IPS-20b (cell line): ENCODE measurements at regions not wholly inside any gene's neighbourhood (a gene's known extent, or its start where the extent isn't known, plus 50 kb on each side); places are given as distances from the start of the nearest gene placed in this dataset.
"Not testable (repeated sequence)": the region's sequence is repeated elsewhere in the genome, so short reads cannot be mapped to it uniquely, and the experiment has no call there.

Source experiments
- H3K27ac ChIP-seq: one replicate; pipeline ENCODE4 v1.5.1; 2013; ENCODE audit warnings: low read length
- H3K27me3 ChIP-seq: 2 replicates; pipeline ENCODE4 v1.6.1; 2013; ENCODE audit warnings: mild to moderate bottlenecking, low read length, inconsistent platforms; ENCODE audit not compliant: insufficient read depth
- H3K36me3 ChIP-seq: 2 replicates; pipeline ENCODE4 v1.6.1; 2013; ENCODE audit warnings: low read depth, mild to moderate bottlenecking, inconsistent platforms, low read length, moderate library complexity; ENCODE audit not compliant: insufficient read depth
- H3K4me1 ChIP-seq: 2 replicates; pipeline ENCODE4 v1.6.1; 2013; ENCODE audit warnings: mild to moderate bottlenecking, control low read depth, inconsistent platforms, low read length, moderate library complexity; ENCODE audit not compliant: insufficient read depth
- H3K4me3 ChIP-seq: 2 replicates; pipeline ENCODE4 v1.5.1; 2013; ENCODE audit warnings: mild to moderate bottlenecking, low read length, inconsistent platforms
- H3K9ac ChIP-seq: 2 replicates; pipeline ENCODE4 v1.6.1; 2013; ENCODE audit warnings: low read depth, mild to moderate bottlenecking, inconsistent platforms, low read length, moderate library complexity
- H3K9me3 ChIP-seq: 2 replicates; pipeline ENCODE4 v1.6.1; 2013; ENCODE audit warnings: mild to moderate bottlenecking, low read depth, low read length, inconsistent platforms; ENCODE audit not compliant: insufficient read depth

GRCh38 chr10:107950411-107951062 is 786.0 kb upstream of the SORCS1 start:
- H3K36me3 ChIP-seq, H3K27ac ChIP-seq, H3K4me3 ChIP-seq, H3K27me3 ChIP-seq, H3K9ac ChIP-seq, H3K9me3 ChIP-seq, H3K4me1 ChIP-seq: not testable (repeated sequence)

GRCh38 chr10:107942826-107943225 is 778.3 kb upstream of the SORCS1 start:
- no peaks in the 10 kb centered on the region for H3K27me3 ChIP-seq
- no peak overlapping the region for H3K4me3 ChIP-seq
- H3K27ac ChIP-seq = no peak overlapping the region
- H3K9me3 ChIP-seq = no peaks in the 10 kb centered on the region
- no peaks in the 10 kb centered on the region for H3K4me1 ChIP-seq
- H3K9ac ChIP-seq = no peak overlapping the region
- no peaks in the 10 kb centered on the region for H3K36me3 ChIP-seq

DNA sequence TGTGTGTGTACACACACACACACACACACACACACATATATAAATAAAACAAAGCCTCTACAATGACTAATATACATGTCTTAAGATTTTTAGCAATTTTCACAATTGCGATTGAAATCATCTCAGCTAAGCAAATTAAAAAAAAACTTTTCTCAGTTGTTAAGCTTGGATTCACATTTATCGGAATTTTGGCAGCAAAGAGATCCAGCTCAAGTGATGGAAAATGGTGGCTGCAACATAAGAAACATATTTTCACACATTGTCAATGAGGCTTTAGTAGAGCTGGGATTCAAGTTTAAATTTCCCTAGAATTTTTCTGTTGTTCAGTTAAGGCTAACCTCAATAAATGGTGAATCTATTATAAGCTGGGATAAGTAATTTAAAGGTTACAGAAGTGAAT is 768.6 kb upstream of the SORCS1 start:
- no peak overlapping the region for H3K4me3 ChIP-seq
- H3K9ac ChIP-seq = no peak overlapping the region
- no peaks in the 10 kb centered on the region for H3K9me3 ChIP-seq
- no peaks in the 10 kb centered on the region for H3K4me1 ChIP-seq
- no peaks in the 10 kb centered on the region for H3K27me3 ChIP-seq
- no peaks in the 10 kb centered on the region for H3K36me3 ChIP-seq
- no peak overlapping the region for H3K27ac ChIP-seq

DNA sequence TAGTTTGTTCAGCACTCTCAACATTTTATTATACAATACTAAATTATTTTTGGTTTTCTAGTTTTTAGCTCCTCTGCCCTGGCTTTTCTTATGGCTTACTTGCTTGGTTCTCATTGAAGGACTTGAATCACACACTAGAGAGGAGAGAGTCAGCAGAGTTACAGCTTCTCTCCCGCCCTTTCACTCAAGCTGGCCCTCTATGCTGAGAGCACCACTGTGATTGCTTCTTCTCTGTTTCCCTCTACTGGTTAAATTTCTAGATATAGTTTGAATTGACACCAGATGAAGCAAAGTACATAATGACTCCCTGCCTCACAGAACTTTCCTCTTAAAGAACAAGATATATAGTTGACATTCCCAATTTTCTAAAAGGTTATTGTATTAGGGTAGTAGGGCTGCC is 767.3 kb upstream of the SORCS1 start:
- no peaks in the 10 kb centered on the region for H3K9me3 ChIP-seq
- H3K4me1 ChIP-seq = no peaks in the 10 kb centered on the region
- no peaks in the 10 kb centered on the region for H3K36me3 ChIP-seq
- H3K27me3 ChIP-seq = no peaks in the 10 kb centered on the region
- H3K4me3 ChIP-seq = no peak overlapping the region
- no peak overlapping the region for H3K9ac ChIP-seq
- H3K27ac ChIP-seq = no peak overlapping the region

DNA sequence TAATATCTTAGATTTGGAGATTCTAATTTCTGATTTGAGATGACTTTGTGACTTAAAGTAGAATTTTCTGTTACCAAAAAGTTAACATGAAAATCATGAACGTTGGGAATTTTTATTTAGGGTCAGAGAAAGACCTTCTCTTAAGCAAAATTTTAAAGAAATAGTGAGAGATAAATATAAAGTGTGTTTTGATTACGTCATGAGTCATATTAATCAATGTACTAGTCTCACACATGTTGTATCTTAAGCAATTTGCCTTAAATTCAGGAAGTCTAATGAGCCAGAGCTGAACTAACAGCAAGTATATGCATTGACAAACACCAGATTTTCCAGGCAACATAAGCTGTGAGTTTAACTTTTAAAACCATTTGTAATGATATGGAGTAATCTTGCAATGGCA is 765.5 kb upstream of the SORCS1 start:
- no peak overlapping the region for H3K4me3 ChIP-seq
- no peaks in the 10 kb centered on the region for H3K4me1 ChIP-seq
- H3K27me3 ChIP-seq = no peaks in the 10 kb centered on the region
- no peak overlapping the region for H3K9ac ChIP-seq
- H3K36me3 ChIP-seq = no peaks in the 10 kb centered on the region
- no peak overlapping the region for H3K27ac ChIP-seq
- no peaks in the 10 kb centered on the region for H3K9me3 ChIP-seq

GRCh38 chr10:107924458-107924857 is 760.0 kb upstream of the SORCS1 start:
- no peak overlapping the region for H3K9ac ChIP-seq
- no peak overlapping the region for H3K27ac ChIP-seq
- no peaks in the 10 kb centered on the region for H3K27me3 ChIP-seq
- H3K9me3 ChIP-seq = no peaks in the 10 kb centered on the region; the same call in 1 of the 2 replicates
- peaks cover 4% of the 10 kb centered on the region; the same call in 1 of the 2 replicates for H3K4me1 ChIP-seq
- H3K4me3 ChIP-seq = no peak overlapping the region
- no peaks in the 10 kb centered on the region for H3K36me3 ChIP-seq

- Histone ChIP-seq H3K4me3 (no peak overlapping the region), H3K9me3 (no peaks in the 10 kb centered on the region; the same call in 1 of the 2 replicates), H3K27ac (no peak overlapping the region), H3K27me3 (peaks cover 11% of the 10 kb centered on the region), H3K4me1 (peaks cover 16% of the 10 kb centered on the region; the same call in 1 of the 2 replicates), H3K36me3 (no peaks in the 10 kb centered on the region), H3K9ac (no peak overlapping the region)
Measured at GRCh38 chr10:107919626-107920235, 755.2 kb upstream of the SORCS1 start.

DNA sequence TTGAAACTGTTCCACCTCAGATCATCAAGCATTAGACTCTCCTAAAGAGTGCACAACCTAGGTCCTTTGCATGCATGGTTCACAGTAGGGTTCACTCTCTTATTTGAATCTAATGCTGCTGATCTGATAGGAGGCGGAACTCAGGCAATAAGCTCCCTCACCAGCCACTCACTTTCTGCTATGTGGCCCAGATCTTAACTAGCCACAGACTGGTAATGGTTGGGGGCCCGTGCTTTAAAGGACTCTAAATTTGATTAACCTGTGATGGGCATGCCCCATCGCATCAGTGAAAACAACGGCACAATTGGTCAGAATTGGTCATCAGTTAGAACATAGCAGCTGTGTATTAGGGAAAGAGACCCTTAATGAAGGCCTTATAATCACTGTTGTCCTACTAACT is 753.7 kb upstream of the SORCS1 start:
- Histone ChIP-seq H3K4me3 (no peak overlapping the region), H3K27ac (no peak overlapping the region), H3K27me3 (peaks cover 11% of the 10 kb centered on the region), H3K9ac (no peak overlapping the region), H3K4me1 (peaks cover 21% of the 10 kb centered on the region; the same call in 1 of the 2 replicates), H3K36me3 (no peaks in the 10 kb centered on the region), H3K9me3 (no peaks in the 10 kb centered on the region; the same call in 1 of the 2 replicates)

- Histone ChIP-seq H3K4me3 (peak overlapping the region; percentile 74), H3K4me1 (peaks cover 41% of the 10 kb centered on the region; the same call in 1 of the 2 replicates), H3K27ac (no peak overlapping the region), H3K36me3 (no peaks in the 10 kb centered on the region), H3K27me3 (peaks cover 11% of the 10 kb centered on the region), H3K9ac (peak overlapping the region; percentile 64), H3K9me3 (no peaks in the 10 kb centered on the region)
Measured at GRCh38 chr10:107915215-107915610, 750.7 kb upstream of the SORCS1 start.

GRCh38 chr10:107914450-107915214 is 750.1 kb upstream of the SORCS1 start:
- H3K9ac ChIP-seq = peak overlapping the region; percentile 64

GRCh38 chr10:107913317-107914294 is 749.1 kb upstream of the SORCS1 start:
- H3K9me3 ChIP-seq = no peaks in the 10 kb centered on the region
- H3K9ac ChIP-seq = peak overlapping the region; percentile 64; the same call in 1 of the 2 replicates
- H3K4me3 ChIP-seq = peak overlapping the region; percentile 74
- peaks cover 48% of the 10 kb centered on the region; the same call in 1 of the 2 replicates for H3K4me1 ChIP-seq
- peak overlapping the region; percentile 86 for H3K27ac ChIP-seq
- no peaks in the 10 kb centered on the region for H3K36me3 ChIP-seq
- peaks cover 11% of the 10 kb centered on the region for H3K27me3 ChIP-seq

More at GRCh38 chr10:107914450-107915214, 750.1 kb upstream of the SORCS1 start:
- H3K4me1 ChIP-seq = peaks cover 44% of the 10 kb centered on the region; the same call in 1 of the 2 replicates
- H3K4me3 ChIP-seq = peak overlapping the region; percentile 74
- H3K9me3 ChIP-seq = no peaks in the 10 kb centered on the region
- peak overlapping the region; percentile 86 for H3K27ac ChIP-seq
- peaks cover 11% of the 10 kb centered on the region for H3K27me3 ChIP-seq
- no peaks in the 10 kb centered on the region for H3K36me3 ChIP-seq
